ENCODE measurements at regions not wholly inside any gene's neighbourhood (a gene's known extent, or its start where the extent isn't known, plus 50 kb on each side); places are given as distances from the start of the nearest gene placed in this dataset.

DNA sequence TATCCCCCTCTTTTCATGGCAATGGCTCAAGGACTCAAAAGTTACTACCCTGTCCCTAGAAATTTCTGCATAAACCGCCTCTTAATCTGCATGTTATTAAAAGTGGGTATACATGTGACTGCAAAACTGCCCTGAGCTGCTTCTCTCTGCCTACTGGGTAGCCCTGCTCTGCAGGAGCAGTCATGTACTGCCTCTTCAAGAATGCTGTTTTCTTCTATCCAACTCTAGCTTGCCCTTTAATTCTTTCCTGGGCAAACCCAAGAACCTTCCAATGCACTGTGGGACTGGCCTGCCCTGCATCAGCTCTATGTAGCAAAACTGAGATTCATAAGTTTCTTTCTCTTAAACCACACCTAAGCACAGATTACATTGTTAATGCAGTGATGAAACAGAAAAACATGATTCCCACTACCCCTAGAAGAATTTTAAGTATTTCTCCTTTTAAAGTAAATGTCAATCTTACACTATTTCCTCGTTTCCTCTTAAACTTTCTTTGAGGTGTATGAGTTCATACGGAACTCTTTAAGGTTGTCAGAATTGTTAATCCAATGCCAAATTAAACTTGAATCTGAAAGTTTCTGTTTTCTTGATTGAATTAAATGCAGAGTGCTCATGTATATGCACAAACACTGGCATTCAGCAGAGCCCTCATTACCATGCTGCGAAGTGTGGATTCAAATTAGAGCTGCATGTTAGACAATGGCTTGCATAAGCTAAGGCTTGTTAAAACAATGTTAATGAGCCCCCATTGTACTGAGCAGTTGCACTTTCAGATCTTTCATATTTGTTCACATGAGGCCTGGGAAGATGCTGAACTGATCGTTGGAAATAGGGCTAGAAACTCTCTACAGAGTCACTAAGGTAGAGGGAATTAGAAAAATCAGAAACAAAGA lies 669.9 kb upstream of the PCDH20 start:
- Histone ChIP-seq H3K27me3 (ENCODE audit: control insufficient read depth, insufficient read depth, low read length) (no peaks in the 10 kb centered on the region), H3K79me2 (no peaks in the 10 kb centered on the region), H3K4me1 (no peaks in the 10 kb centered on the region), H3K36me3 (ENCODE audit: control insufficient read depth, insufficient read depth, low read length) (no peaks in the 10 kb centered on the region), H2AFZ (no peak overlapping the region), H3K9me3 (ENCODE audit: control insufficient read depth, low read length) (no peaks in the 10 kb centered on the region), H3K4me3 (ENCODE audit: low read depth, low read length) (no peak overlapping the region), H3K9ac (no peak overlapping the region), H3K27ac (no peak overlapping the region), H3K4me2 (ENCODE audit: low read length) (no peak overlapping the region)
- TF ChIP-seq, protein P1, sequence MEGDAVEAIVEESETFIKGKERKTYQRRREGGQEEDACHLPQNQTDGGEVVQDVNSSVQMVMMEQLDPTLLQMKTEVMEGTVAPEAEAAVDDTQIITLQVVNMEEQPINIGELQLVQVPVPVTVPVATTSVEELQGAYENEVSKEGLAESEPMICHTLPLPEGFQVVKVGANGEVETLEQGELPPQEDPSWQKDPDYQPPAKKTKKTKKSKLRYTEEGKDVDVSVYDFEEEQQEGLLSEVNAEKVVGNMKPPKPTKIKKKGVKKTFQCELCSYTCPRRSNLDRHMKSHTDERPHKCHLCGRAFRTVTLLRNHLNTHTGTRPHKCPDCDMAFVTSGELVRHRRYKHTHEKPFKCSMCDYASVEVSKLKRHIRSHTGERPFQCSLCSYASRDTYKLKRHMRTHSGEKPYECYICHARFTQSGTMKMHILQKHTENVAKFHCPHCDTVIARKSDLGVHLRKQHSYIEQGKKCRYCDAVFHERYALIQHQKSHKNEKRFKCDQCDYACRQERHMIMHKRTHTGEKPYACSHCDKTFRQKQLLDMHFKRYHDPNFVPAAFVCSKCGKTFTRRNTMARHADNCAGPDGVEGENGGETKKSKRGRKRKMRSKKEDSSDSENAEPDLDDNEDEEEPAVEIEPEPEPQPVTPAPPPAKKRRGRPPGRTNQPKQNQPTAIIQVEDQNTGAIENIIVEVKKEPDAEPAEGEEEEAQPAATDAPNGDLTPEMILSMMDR (IDR thresholded peaks at IDR 0.05), result no peak

DNA sequence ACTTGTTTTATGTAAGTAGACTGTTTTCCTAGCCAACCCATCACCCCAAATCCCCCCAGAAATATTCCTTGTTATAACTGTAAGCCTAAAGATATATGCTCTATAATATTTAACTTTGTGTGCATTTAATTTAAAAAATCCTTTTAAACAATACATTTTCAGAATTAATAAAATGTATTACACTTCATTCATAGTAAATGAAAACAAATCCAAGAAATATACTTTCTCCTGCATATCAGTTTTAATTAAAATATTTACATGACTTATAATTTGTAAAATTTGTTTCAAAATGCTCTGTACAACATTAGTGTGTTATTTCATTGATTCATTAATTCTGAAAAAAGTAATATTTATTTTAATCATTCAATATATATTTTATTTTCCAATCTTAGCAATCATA lies 669.1 kb upstream of the PCDH20 start:
- Histone ChIP-seq H3K9ac (no peak overlapping the region), H3K4me2 (ENCODE audit: low read length) (no peak overlapping the region), H3K27me3 (ENCODE audit: control insufficient read depth, insufficient read depth, low read length) (no peaks in the 10 kb centered on the region), H3K4me3 (ENCODE audit: low read depth, low read length) (no peak overlapping the region), H3K4me1 (no peaks in the 10 kb centered on the region), H3K9me3 (ENCODE audit: control insufficient read depth, low read length) (no peaks in the 10 kb centered on the region), H3K36me3 (ENCODE audit: control insufficient read depth, insufficient read depth, low read length) (no peaks in the 10 kb centered on the region), H2AFZ (no peak overlapping the region), H3K27ac (no peak overlapping the region), H3K79me2 (no peaks in the 10 kb centered on the region)
- TF ChIP-seq, protein P1 (IDR thresholded peaks at IDR 0.05), result no peak

DNA sequence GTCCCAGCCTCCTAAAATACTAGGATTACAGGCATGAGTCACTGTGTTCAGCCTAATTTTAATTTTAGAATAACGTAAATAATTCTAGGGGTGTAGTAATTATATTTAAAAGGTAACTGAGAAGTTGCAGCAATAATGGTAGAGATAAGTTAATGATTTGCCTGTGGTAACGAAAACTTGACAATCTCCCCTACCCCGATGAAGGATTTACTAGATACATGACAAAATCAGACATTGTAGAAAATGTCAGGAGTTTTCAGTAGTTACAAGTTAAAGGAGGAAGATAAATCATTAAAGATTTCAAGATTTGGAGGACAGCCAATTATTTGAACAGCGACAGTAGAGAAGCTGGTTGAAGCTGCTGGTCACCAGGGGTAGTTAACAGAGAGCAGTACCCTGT lies 652.2 kb upstream of the PCDH20 start:
- H3K27ac ChIP-seq, result no peak overlapping the region
- H3K27me3 ChIP-seq (ENCODE audit: control insufficient read depth, insufficient read depth, low read length), result no peaks in the 10 kb centered on the region
- H3K9me3 ChIP-seq (ENCODE audit: control insufficient read depth, low read length), result no peaks in the 10 kb centered on the region
- no peaks in the 10 kb centered on the region for H3K79me2 ChIP-seq
- H3K36me3 ChIP-seq (ENCODE audit: control insufficient read depth, insufficient read depth, low read length), result no peaks in the 10 kb centered on the region
- H3K4me2 ChIP-seq (ENCODE audit: low read length), result no peak overlapping the region
- no peak overlapping the region for H3K9ac ChIP-seq
- no peaks in the 10 kb centered on the region for H3K4me1 ChIP-seq
- H3K4me3 ChIP-seq (ENCODE audit: low read depth, low read length), result no peak overlapping the region
- no peak overlapping the region for H2AFZ ChIP-seq
- TF ChIP-seq, protein P1 (IDR thresholded peaks at IDR 0.05), result no peak

DNA sequence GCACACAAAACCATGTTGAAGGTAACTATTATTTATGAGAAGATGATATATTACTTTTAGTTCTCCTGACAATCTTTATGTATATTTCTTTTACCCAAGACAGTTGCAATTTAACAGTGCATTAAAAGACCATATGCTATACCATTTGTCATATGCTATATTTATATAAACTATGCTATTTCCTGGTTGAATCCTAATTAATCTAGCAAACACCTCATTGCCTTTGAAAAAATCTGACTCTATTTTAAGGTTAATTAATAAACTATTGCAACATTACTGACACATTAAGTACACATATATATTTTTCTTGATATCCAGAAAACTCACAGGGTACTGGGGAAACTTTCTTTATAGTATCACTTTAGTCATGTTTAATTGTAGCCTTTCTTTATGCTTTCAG lies 649.4 kb upstream of the PCDH20 start:
- Histone ChIP-seq H3K4me2 (ENCODE audit: low read length) (no peak overlapping the region), H3K9ac (no peak overlapping the region), H3K4me1 (no peaks in the 10 kb centered on the region), H2AFZ (no peak overlapping the region), H3K27ac (no peak overlapping the region), H3K4me3 (ENCODE audit: low read depth, low read length) (no peak overlapping the region), H3K79me2 (no peaks in the 10 kb centered on the region), H3K9me3 (ENCODE audit: control insufficient read depth, low read length) (no peaks in the 10 kb centered on the region), H3K27me3 (ENCODE audit: control insufficient read depth, insufficient read depth, low read length) (no peaks in the 10 kb centered on the region), H3K36me3 (ENCODE audit: control insufficient read depth, insufficient read depth, low read length) (no peaks in the 10 kb centered on the region)
- TF ChIP-seq, protein P1 (IDR thresholded peaks at IDR 0.05), result no peak

DNA sequence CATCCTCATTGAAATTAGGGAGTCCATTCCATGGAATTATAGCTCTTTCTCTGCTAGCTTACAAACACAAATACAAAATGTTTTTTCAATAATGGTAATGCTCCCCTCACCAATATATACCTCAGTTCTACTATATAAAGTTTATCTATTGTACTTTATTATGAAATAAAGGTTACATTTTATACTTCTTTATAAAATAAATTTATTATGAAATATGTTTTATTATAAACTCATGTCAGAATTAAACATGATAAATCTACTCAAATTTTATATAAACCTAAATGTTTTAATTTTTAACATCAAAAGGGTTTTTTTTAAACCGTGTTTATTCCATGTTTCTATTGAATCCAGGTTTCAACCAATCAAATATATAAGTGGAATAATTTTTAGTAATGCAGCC lies 646.1 kb upstream of the PCDH20 start:
- TF ChIP-seq, protein P1 (IDR thresholded peaks at IDR 0.05), result no peak
- no peaks in the 10 kb centered on the region for H3K79me2 ChIP-seq
- no peak overlapping the region for H3K4me3 ChIP-seq (ENCODE audit: low read depth, low read length)
- H3K9me3 ChIP-seq (ENCODE audit: control insufficient read depth, low read length), result no peaks in the 10 kb centered on the region
- H2AFZ ChIP-seq, result no peak overlapping the region
- no peaks in the 10 kb centered on the region for H3K36me3 ChIP-seq (ENCODE audit: control insufficient read depth, insufficient read depth, low read length)
- no peaks in the 10 kb centered on the region for H3K27me3 ChIP-seq (ENCODE audit: control insufficient read depth, insufficient read depth, low read length)
- H3K9ac ChIP-seq, result no peak overlapping the region
- H3K27ac ChIP-seq, result no peak overlapping the region
- no peaks in the 10 kb centered on the region for H3K4me1 ChIP-seq
- H3K4me2 ChIP-seq (ENCODE audit: low read length), result no peak overlapping the region

Data from parathyroid adenoma (tissue), 2 donors.